ENCODE measurements at regions not wholly inside any gene's neighbourhood (a gene's known extent, or its start where the extent isn't known, plus 50 kb on each side); places are given as distances from the start of the nearest gene placed in this dataset.

DNA sequence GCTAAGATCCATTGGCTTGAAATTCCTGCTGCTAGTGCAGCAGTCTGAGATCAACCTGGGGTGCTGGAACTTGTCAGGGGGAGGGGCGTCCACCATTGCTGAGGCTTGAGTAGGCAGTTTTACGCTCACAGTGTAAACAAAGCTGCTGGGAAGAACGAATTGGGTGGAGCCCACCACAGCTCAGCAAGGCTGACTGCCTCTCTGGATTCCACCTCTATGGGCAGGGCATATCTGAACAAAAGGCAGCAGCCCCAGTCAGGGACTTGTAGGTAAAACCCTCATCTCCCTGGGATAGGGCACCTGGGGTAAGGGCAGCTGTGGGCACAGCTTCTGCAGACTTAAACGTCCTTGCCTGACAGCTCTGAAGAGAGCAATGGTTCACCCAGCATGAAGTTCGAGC lies 191.7 kb downstream of the ALG10B start:
- ChIA-PET CTCF (no interaction called here), POLR2A (no interaction called here)
- Mint-ChIP-seq H3K36me3 (ENCODE audit: low read depth) (no peaks in the 10 kb centered on the region), H3K27ac (no peak overlapping the region), H3K9me3 (peaks cover 4% of the 10 kb centered on the region), H3K27me3 (no peaks in the 10 kb centered on the region), H3K4me3 (no peak overlapping the region), H3K4me1 (ENCODE audit: low read depth) (no peaks in the 10 kb centered on the region)
- no peak for TF ChIP-seq CTCF (IDR thresholded peaks at IDR 0.05)
- ATAC-seq (no peak), DNase-seq (no peak)
- intact Hi-C loops (cut with micrococcal nuclease): no loop called here

- ChIA-PET POLR2A (no interaction called here), CTCF (no interaction called here)
- H3K27me3 Mint-ChIP-seq: no peaks in the 10 kb centered on the region
- H3K9me3 Mint-ChIP-seq: peaks cover 4% of the 10 kb centered on the region
- DNase-seq: no peak
- no peaks in the 10 kb centered on the region for H3K4me1 Mint-ChIP-seq (ENCODE audit: low read depth)
- H3K36me3 Mint-ChIP-seq (ENCODE audit: low read depth): no peaks in the 10 kb centered on the region
- no peak for TF ChIP-seq CTCF (IDR thresholded peaks at IDR 0.05)
- intact Hi-C loops (cut with micrococcal nuclease): no loop called here
- H3K27ac Mint-ChIP-seq: no peak overlapping the region
- ATAC-seq: no peak
- no peak overlapping the region for H3K4me3 Mint-ChIP-seq
Measured at GRCh38 chr12:38515912-38516311, 199.3 kb downstream of the ALG10B start.

DNA sequence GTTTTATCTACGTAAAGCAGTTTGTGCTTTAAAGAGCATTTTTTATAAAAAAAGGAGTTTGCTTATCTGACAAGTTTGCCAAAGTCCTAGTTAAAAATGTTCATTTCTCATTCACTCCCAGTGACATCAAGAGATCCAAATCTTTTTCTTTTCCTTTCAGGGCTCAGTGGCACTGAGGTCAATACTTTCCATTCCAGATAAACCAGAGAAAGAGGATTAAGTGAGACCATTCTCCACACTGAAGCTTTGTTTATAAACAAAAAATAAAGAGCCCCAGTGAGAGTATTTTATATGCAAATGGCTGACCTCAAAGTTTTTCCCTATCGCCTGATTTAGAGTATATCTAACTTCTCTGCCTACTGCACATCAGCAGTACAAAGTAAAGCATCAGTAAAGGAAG lies 199.8 kb downstream of the ALG10B start:
- Mint-ChIP-seq H3K4me1 (ENCODE audit: low read depth) (no peaks in the 10 kb centered on the region), H3K9me3 (peaks cover 4% of the 10 kb centered on the region), H3K36me3 (ENCODE audit: low read depth) (no peaks in the 10 kb centered on the region), H3K27me3 (no peaks in the 10 kb centered on the region), H3K4me3 (no peak overlapping the region), H3K27ac (no peak overlapping the region)
- CTCF ChIA-PET: no interaction called here
- ATAC-seq (no peak), DNase-seq (no peak)
- intact Hi-C loops (cut with micrococcal nuclease): no loop called here
- no peak for TF ChIP-seq CTCF (IDR thresholded peaks at IDR 0.05)
- POLR2A ChIA-PET: no interaction called here

GRCh38 chr12:38523920-38524319 lies 207.3 kb downstream of the ALG10B start:
- CTCF ChIA-PET: no interaction called here
- intact Hi-C loops (cut with micrococcal nuclease): no loop called here
- ATAC-seq (no peak), DNase-seq (no peak)
- H3K27ac Mint-ChIP-seq: no peak overlapping the region
- H3K4me3 Mint-ChIP-seq: no peak overlapping the region
- no peaks in the 10 kb centered on the region for H3K36me3 Mint-ChIP-seq (ENCODE audit: low read depth)
- POLR2A ChIA-PET: no interaction called here
- H3K9me3 Mint-ChIP-seq: peaks cover 4% of the 10 kb centered on the region
- no peaks in the 10 kb centered on the region for H3K27me3 Mint-ChIP-seq
- no peaks in the 10 kb centered on the region for H3K4me1 Mint-ChIP-seq (ENCODE audit: low read depth)
- no peak for TF ChIP-seq CTCF (IDR thresholded peaks at IDR 0.05)

- intact Hi-C loops (cut with micrococcal nuclease): no loop called here
- H3K4me3 Mint-ChIP-seq: no peak overlapping the region
- H3K36me3 Mint-ChIP-seq (ENCODE audit: low read depth): no peaks in the 10 kb centered on the region
Measured at GRCh38 chr12:38527631-38528030, 211.1 kb downstream of the ALG10B start.

More at GRCh38 chr12:38527631-38528030, 211.1 kb downstream of the ALG10B start:
- ATAC-seq: no peak
- TF ChIP-seq CTCF (IDR thresholded peaks at IDR 0.05): no peak
- ChIA-PET POLR2A (no interaction called here), CTCF (no interaction called here)
- H3K4me1 Mint-ChIP-seq (ENCODE audit: low read depth): no peaks in the 10 kb centered on the region
- no peaks in the 10 kb centered on the region for H3K27me3 Mint-ChIP-seq
- H3K9me3 Mint-ChIP-seq: peaks cover 7% of the 10 kb centered on the region
- H3K27ac Mint-ChIP-seq: no peak overlapping the region
- no peak for DNase-seq
